GM19452 (cell line): ENCODE measurements at regions not wholly inside any gene's neighbourhood (a gene's known extent, or its start where the extent isn't known, plus 50 kb on each side); places are given as distances from the start of the nearest gene placed in this dataset.
"Not testable (repeated sequence)": the region's sequence is repeated elsewhere in the genome, so short reads cannot be mapped to it uniquely, and the experiment has no call there.

Experiments
- ATAC-seq: cut with Tn5 transposase; IDR thresholded peaks from one replicate; pipeline ENCODE4 v1.9.1; 2021; ENCODE audit not compliant: unreplicated experiment

DNA sequence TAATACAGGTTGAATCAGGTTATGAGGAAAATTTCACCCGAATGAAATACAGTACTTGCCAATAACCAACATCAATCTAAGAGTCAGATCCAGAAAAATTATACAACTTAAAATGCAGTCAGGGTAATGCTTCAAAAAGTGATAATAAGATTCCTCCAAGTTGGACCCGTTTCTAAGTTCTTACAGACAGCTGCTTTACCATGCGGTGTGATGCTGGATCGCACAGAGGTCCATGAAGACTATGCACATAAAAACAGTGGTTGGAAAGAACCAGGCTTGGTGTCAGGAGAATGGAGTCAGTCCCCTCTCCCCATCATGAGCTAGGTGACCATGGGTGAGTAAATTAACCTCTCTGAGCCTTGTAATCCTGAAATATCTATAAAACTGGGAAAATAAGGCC is 261.3 kb downstream of the QDPR start:
- no peak for ATAC-seq

DNA sequence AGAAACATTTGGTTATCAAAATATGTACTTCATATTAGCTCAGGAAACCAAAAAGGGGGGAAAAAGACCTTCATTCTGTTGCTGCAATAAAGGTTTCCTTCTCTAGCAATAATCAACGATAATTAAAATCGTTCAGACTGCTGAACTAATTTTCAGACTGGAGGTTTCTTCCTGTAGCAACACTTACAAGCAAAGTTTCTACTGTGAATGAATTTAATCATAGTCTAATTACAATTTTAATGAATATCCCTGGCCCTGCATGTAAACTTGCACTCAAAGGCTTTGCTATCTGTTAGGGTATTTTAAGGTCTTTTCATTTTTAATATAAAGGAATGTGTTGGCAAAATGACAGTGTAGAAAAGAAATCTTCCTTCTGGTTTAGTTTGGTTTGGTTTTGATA is 265.2 kb downstream of the QDPR start:
- ATAC-seq, result no peak

- no peak for ATAC-seq
These were observed 270.1 kb downstream of the QDPR start for GRCh38 chr4:17241835-17242234.

GRCh38 chr4:17238633-17239032 is 273.3 kb downstream of the QDPR start:
- no peak for ATAC-seq

- no peak for ATAC-seq
These were observed 275.2 kb downstream of the QDPR start for GRCh38 chr4:17236686-17237085.

DNA sequence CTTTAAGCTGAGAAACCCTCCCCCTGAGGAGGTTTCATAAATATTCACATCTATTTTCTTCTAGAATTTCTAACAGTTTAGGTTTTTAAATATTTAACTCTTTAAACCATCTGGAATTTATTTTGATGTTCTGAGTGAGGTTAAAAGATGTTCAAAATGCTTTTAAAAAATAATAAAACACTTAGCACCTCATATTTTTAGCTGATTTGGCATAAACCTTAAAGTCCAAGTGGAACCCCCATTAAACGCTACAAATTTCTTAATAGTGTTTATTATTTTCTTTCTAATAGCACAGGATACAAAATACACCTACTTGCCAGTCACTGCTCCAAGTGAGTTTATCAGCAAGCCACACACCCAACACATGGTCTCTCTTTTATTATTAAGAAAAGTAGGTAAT is 277.2 kb downstream of the QDPR start:
- ATAC-seq, result no peak

GRCh38 chr4:17232566-17233253 is 279.2 kb downstream of the QDPR start:
- ATAC-seq, result no peak

DNA sequence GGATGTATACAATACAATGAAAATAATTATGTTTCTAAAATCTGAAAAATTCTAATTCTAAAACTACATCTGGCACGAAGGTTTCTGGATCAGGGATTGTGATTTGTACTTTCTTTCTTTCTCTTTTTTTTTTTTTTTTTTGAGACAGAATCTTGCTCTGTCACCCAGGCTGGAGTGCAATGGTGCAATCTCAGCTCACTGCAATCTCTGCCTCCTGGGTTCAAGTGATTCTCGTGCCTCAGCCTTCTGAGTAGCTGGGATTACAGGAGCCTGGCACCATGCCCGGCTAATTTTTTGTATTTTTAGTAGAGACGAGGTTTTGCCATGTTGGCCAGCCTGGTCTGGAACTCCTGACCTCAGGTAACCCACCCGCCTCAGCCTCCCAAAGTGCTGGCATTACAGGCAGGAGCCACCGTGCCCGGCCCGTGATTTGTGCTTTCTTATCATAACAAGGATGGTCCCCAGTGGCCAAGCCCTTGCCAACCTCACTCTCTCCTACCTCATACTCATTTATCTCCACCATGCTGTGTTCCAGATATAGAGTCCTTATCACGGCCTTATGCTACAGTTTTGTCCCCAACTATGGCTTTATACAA is 279.9 kb downstream of the QDPR start:
- ATAC-seq, result not testable (repeated sequence)

DNA sequence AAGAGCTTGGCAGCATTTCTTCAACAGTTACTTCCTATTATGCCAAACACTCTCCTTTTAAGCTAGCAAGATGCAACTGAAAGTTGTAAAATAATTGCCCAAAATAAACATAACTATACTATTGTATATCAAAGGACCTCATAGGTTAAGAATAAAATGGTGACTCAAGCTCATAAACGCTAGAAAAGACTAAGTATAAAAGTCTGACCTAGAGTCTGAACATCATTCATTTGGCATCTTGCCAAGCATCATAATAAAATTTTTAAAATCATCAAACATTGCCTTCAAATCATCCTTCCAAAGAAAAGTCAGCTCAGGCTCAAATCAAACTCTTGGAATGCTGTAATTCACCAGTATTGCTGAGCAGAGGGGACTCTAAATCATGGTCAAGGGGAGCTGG is 281.2 kb downstream of the QDPR start:
- no peak for ATAC-seq

- ATAC-seq, result no peak
These were observed 291.1 kb downstream of the QDPR start for GRCh38 chr4:17220816-17221215.

GRCh38 chr4:17218786-17219185 is 293.1 kb downstream of the QDPR start:
- no peak for ATAC-seq

- ATAC-seq, result no peak
These were observed 304.8 kb downstream of the QDPR start for GRCh38 chr4:17206829-17207801.

GRCh38 chr4:17204908-17205307 is 306.5 kb upstream of the LDB2 start:
- no peak for ATAC-seq

DNA sequence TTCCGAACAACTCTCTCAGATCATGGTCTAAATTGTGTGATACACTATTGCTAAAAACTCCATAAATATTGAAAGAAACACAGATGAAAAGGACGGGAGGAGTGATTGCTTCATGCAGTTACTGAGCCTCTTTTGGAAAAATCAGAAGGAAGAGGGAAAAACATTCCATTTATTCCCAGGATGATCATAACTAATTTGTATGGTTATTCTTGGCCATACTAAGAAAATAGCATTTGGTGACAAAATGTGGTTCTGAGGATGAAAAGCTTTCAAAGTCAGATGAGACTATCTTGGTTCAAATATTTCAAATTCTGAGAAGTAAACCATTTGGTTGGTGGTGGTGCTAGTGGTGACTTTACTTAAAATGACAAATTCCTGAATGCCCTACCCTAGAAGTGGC is 305.4 kb upstream of the LDB2 start:
- ATAC-seq, result no peak

- ATAC-seq, result no peak
These were observed 298.6 kb upstream of the LDB2 start for GRCh38 chr4:17197070-17197469.

DNA sequence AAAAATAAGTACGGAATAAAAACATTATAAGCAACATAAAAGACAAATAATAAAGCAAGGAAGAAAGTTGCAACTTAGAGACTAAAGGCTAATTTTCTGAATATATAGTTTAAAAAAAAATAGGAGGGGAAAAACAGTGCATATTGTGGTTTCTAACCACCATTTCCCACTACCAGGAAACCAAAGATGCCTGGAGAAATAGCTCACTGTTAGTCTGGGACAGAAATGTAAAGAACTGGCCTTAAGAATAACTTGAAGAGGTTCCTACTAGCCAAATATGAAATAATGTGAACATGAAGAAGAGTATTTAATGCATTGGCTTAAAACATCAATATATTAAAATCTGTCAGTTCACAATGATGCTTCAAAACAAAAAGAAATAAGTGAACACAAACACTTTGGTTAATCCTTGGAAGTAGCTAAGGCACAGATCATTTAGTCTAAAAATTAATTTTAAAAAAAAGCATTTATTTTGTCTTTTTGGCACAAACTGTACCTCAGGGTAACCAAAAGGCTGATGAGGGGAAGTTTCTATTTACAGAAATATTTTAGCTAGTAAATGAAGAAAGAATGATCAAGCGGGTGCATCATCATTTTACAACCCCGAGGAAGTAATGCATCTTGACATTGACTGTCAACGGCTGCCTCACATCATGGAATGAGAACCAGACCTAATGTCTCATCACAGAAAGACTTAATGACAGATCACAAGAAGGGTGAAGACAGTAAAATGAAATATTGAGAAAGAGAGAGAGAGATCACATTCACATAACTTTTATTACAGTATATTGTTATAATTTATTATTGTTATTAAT is 297.2 kb upstream of the LDB2 start:
- no peak for ATAC-seq

DNA sequence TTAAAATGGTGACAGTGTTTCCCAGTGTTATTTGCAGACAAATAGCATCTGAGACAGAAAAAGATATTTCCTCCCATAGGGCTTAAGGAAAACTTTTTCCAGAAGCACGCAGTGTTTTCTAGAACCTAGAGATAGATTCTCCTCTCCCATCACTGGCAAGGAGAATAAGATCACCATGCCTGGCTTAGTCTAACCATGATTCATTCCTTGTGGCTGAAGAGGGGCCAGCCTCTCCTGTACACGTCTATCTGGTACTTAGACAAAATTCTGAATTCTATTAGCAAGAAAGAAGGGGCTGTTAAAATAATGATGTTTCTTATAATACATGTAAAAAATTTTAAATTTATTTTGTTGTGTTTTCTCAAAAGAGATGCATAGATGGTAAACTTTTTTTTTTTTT is 296.1 kb upstream of the LDB2 start:
- no peak for ATAC-seq

- no peak for ATAC-seq
These were observed 291.3 kb upstream of the LDB2 start for GRCh38 chr4:17189759-17190158.

DNA sequence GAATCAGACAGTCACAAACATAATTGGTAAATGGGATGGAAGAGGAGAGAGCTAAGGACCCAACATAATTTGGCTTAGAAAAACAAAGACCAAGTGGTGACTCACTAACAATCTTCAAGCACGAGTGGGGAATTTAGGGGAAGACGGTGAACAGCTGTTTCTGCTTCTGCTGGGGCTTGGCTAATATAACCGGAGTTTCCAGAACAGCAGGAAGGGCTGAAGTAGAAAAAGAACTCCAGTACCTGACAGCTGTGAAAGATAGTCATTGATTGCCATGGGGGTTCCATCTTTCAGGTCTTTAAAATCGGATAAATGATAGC is 290.9 kb upstream of the LDB2 start:
- ATAC-seq, result no peak

GRCh38 chr4:17188547-17189400 is 290.3 kb upstream of the LDB2 start:
- no peak for ATAC-seq
